Amniotic epithelial cell (primary cell): ENCODE measurements at regions not wholly inside any gene's neighbourhood (a gene's known extent, or its start where the extent isn't known, plus 50 kb on each side); places are given as distances from the start of the nearest gene placed in this dataset.

Source experiments
- DNase-seq: peaks from one replicate; pipeline ENCODE4 v3.0.0-alpha.2; 2010; ENCODE audit warnings: low read depth

- DNase-seq, result peak; percentile 8
These were observed 237.6 kb downstream of the QKI start for GRCh38 chr6:163651915-163652668.

- DNase-seq, result no peak
These were observed 236.9 kb downstream of the QKI start for GRCh38 chr6:163651426-163651825.

GRCh38 chr6:163648868-163649267 lies 234.3 kb downstream of the QKI start:
- DNase-seq, result no peak

- DNase-seq, result no peak
These were observed 233.1 kb downstream of the QKI start for GRCh38 chr6:163647624-163648023.

DNA sequence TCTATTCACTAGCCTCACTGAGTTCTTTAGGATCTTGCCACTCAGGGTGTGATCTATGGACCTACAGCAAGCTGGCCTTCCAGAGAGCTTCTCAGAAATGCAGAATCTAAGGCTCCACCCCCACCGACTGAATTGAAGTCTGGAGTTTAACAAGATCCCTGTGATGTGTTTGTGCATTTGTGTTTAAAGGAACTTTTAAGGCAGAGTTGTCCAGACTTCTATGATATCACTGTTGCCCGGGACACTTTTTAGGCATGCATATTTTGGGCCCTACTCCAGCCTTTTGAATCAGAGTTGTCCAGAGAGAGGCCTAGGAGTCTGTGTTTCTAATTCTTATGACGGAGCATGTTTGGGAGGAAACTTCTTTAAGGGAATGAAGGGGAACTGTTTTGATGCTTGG lies 232.3 kb downstream of the QKI start:
- no peak for DNase-seq

- DNase-seq, result no peak
These were observed 231.6 kb downstream of the QKI start for GRCh38 chr6:163646133-163646532.

DNA sequence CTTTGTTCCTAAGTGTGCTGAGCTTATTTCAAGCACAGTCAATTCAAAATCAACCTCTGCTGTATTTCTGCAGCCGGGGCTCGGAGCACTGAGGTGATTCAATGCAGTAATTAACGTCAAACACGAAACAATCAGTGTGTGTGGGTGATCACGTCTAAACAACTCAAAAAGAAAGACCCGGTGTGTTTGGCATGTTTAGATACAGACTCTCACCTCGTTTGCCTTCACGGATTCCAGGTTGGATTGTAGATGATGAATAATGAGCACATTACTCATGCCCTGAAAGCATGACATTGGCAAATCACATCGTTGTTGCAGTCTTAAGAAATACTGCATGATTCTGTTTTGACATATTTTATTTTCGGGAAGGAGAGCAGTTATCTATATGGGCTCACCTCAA lies 231.0 kb downstream of the QKI start:
- DNase-seq, result no peak

DNA sequence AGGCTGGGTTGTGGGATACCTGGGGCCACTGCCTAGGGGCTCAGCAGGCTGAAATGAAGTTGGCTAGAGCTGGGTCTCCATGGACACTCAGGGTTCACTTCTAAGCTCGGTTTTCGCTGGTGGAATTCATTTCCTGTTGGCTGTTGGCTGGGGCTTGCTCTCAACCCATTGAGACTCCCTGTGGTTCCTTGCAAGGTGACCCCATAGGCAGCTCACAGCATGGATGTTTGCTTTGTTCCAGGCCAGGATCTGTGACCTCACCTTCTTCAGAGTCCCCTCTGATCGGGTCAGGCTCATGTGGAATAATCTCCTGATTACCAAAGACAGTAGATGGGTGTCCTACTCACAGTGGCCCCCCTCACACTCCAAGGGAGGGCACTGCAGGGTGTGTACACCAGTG lies 229.3 kb downstream of the QKI start:
- no peak for DNase-seq

DNA sequence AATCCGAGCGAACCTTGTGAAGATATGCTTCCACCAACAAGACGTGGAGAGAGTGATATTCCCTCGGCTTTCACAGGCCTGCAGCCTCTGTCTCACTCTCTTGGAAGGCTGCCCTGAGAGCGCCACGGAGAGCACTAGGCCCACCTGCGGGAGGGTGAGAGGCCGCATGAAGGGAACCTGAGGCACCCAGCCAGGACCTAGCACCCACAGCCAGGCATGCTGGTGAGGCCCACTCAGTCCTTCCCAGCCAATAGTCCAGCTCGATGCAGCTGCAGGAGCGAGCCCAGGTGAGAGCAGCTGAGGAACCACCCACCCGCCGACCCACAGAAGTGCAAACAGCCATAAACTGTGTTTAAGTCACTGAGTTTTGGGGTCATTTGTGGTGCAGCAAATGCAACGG lies 227.2 kb downstream of the QKI start:
- DNase-seq, result no peak

GRCh38 chr6:163640641-163641040 lies 226.1 kb downstream of the QKI start:
- no peak for DNase-seq

DNA sequence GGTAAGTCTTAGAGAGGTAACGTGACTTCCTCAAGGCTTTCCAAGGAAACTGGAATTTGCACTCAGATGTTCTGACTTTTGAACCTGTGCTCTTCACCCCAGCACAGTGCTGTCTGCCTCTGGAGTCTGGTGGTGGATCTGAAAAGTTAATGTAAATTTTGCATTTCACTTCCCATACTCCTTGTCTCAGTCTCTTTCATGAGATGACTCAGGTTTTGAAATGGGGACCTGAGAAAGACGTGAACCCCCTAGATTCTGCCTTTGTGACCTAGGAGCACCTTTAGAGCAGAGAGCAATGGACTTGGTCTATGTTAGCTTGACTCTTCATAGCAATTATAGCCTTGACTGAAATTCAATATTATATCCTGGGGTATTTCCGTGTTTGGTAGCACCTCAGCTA lies 223.0 kb downstream of the QKI start:
- no peak for DNase-seq

DNA sequence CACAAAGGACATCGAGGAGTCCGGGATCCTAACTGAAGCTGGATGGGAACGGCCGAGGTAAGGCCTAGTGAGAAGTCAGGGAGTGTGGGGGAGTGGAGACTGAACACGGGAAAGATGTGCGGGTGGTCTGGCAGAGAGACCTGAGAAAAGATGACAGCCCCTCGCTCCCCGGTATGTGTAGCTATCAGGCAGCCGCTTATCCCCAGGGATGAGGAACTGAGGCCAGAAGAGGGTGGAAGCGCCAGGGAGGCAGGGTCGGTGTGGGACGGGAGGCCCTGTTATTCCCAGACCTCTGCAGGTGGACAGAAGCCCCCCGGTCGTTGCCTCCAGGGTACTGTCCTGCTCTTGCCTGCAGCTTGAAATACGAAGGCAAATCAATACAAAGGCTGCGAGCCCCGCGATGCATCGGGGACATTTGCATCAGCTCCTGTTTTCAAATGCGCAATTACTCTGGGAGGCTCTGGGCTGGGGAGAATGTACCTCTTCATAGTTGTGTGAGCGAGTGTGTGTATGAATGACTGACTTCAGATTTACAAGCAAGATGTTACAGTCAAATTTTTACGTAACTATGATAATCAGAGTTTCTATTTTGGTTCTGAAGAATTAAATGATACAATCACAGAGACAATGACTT lies 221.3 kb downstream of the QKI start:
- no peak for DNase-seq

GRCh38 chr6:163635315-163635714 lies 220.8 kb downstream of the QKI start:
- no peak for DNase-seq

DNA sequence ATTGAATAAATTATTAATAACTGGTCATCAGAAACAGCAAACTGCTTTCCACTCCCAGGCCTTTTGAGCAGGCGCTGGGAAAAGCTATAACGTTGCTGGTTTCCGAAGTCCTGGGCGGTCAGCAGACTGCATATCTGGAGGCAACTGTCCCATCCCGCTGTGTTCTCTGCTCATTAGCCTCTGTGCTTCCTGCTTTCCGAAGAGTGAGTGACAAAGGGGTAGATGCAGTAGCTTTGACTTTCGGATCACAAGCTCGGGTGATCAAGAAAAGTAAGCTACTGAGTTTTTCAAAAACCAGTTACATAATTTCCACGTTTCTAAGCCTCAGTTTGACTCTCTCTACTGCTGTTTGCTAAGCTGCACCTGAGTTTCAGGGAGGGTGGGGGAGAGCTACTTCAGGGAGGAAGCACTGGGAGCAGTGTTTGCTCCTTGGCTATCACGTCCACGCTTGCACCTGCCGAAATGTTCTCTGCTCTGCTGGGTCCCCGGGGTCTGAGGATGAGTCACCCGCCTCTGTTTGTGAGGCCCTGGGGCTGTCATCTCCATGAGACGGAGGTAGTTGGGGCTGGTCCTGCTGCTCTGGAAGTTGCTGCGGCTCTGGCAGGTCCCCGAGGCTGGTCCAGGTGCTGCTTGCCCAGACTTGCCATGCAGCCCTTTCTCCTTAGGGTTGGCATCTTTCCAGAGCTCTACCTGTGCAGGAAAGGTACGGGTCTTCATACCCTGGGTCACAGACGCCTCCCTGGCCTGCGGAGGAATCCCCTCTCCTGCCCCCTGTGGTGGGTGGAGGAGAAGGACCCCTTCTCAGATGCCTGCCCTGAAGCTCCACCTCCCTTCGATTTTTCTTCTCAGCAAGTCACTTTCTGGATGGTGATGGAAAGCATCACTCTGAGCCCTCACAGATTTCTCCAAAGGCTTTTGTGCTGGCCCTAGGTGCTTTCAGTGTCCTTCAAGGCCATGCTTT lies 220.0 kb downstream of the QKI start:
- no peak for DNase-seq

DNA sequence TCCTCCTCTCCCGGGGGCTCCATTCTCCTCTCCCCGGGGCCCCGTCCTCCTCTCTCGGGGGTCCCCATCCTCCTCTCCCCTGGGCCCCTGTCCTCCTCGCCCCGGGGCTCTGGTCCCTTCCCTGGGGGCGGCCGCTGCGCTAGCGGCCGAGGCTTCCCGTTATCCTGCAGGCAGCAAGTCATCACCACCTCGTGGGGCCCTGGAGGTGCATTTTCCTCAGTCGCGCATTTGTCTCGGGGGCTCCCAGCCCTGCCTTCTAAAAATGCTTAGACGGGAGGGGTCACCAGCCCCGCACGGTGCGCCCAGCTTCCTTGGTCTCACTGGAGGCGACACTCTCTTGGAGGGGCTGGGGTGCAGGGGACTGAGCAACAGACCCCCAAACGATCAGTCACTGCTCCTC lies 216.5 kb downstream of the QKI start:
- DNase-seq, result no peak

GRCh38 chr6:163630572-163630971 lies 216.1 kb downstream of the QKI start:
- no peak for DNase-seq

- no peak for DNase-seq
These were observed 215.6 kb downstream of the QKI start for GRCh38 chr6:163630096-163630495.
